Muscle of arm (tissue), 1 donor: ENCODE measurements at regions not wholly inside any gene's neighbourhood (a gene's known extent, or its start where the extent isn't known, plus 50 kb on each side); places are given as distances from the start of the nearest gene placed in this dataset.

ENCODE experiments used
- DNase-seq: peaks from one replicate; pipeline ENCODE4 v3.0.0-alpha.2; 2013

GRCh38 chr13:40143559-40143958 lies 488.1 kb downstream of the COG6 start:
- no peak for DNase-seq

GRCh38 chr13:40145139-40145538 lies 489.7 kb downstream of the COG6 start:
- no peak for DNase-seq

GRCh38 chr13:40146063-40146462 lies 490.6 kb downstream of the COG6 start:
- DNase-seq, result no peak

GRCh38 chr13:40146611-40147117 lies 491.2 kb downstream of the COG6 start:
- DNase-seq, result no peak

GRCh38 chr13:40148101-40148500 lies 492.6 kb downstream of the COG6 start:
- no peak for DNase-seq

- DNase-seq, result no peak
Measured at GRCh38 chr13:40148742-40149141, 493.3 kb downstream of the COG6 start.

- DNase-seq, result no peak
Measured at GRCh38 chr13:40149611-40150274, 494.3 kb downstream of the COG6 start.

GRCh38 chr13:40151673-40152072 lies 496.2 kb downstream of the COG6 start:
- no peak for DNase-seq

GRCh38 chr13:40152145-40152544 lies 496.7 kb downstream of the COG6 start:
- DNase-seq, result no peak

- no peak for DNase-seq
Measured at GRCh38 chr13:40152922-40153321, 497.5 kb downstream of the COG6 start.

GRCh38 chr13:40153516-40153915 lies 498.1 kb downstream of the COG6 start:
- no peak for DNase-seq

- no peak for DNase-seq
Measured at GRCh38 chr13:40155201-40155600, 499.7 kb downstream of the COG6 start.

GRCh38 chr13:40158218-40158617 lies 502.8 kb downstream of the COG6 start:
- no peak for DNase-seq

- DNase-seq, result no peak
Measured at GRCh38 chr13:40158757-40159156, 503.3 kb downstream of the COG6 start.

- no peak for DNase-seq
Measured at GRCh38 chr13:40159736-40160135, 504.3 kb downstream of the COG6 start.

- DNase-seq, result no peak
Measured at GRCh38 chr13:40160618-40161350, 505.3 kb downstream of the COG6 start.

- no peak for DNase-seq
Measured at GRCh38 chr13:40161351-40161810, 505.1 kb downstream of the FOXO1 start.

GRCh38 chr13:40161931-40162330 lies 504.5 kb downstream of the FOXO1 start:
- DNase-seq, result no peak

- peak; percentile 21 for DNase-seq
Measured at GRCh38 chr13:40163066-40164000, 503.1 kb downstream of the FOXO1 start.

- no peak for DNase-seq
Measured at GRCh38 chr13:40164133-40164532, 502.3 kb downstream of the FOXO1 start.

- no peak for DNase-seq
Measured at GRCh38 chr13:40165316-40165932, 501.0 kb downstream of the FOXO1 start.

GRCh38 chr13:40167327-40167726 lies 499.1 kb downstream of the FOXO1 start:
- no peak for DNase-seq
